MM.1S (cell line): ENCODE measurements at regions not wholly inside any gene's neighbourhood (a gene's known extent, or its start where the extent isn't known, plus 50 kb on each side); places are given as distances from the start of the nearest gene placed in this dataset.

ENCODE experiments used
- EZH2 ChIP-seq: fragments of 300-600 bp; sonication (generic); optimal IDR thresholded peaks from 2 replicates; pipeline ENCODE3; 2017; ENCODE audit warnings: low read depth, mild to moderate bottlenecking, antibody characterized with exemption, low read length, mixed read lengths
- EZH2phosphoT487 ChIP-seq: fragments of 300-600 bp; sonication (generic); IDR thresholded peaks from 2 replicates; pipeline ENCODE4 v1.6.1; 2018; ENCODE audit warnings: antibody characterized with exemption, low read length
- TF ChIP-seq, protein P1 (sequence below): fragments of 300-600 bp; sonication (generic); IDR thresholded peaks from 2 replicates; pipeline ENCODE4 v1.5.1; 2016; ENCODE audit warnings: antibody characterized with exemption, low read length, mixed read lengths

DNA sequence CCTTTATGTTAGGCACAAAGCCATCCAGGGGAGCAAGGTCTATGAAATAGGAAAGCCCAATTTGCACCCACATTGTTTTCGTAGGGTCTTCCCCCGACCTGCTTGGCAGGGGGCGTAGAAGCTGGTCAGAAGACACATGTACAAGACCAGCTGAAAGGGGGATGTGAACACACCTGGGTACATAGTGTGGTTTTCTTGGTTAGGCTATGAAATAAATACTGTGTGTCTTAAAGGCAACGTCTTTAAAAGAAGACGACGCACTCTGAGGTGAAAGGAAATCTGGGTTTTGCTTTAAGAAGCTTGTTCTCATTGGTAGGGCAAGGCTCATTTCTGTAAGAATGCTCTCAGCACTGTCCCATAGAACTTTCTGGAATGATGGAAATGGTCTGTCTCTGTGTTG, 60.0 kb upstream of the KLF7 start:
- TF ChIP-seq, protein P1, sequence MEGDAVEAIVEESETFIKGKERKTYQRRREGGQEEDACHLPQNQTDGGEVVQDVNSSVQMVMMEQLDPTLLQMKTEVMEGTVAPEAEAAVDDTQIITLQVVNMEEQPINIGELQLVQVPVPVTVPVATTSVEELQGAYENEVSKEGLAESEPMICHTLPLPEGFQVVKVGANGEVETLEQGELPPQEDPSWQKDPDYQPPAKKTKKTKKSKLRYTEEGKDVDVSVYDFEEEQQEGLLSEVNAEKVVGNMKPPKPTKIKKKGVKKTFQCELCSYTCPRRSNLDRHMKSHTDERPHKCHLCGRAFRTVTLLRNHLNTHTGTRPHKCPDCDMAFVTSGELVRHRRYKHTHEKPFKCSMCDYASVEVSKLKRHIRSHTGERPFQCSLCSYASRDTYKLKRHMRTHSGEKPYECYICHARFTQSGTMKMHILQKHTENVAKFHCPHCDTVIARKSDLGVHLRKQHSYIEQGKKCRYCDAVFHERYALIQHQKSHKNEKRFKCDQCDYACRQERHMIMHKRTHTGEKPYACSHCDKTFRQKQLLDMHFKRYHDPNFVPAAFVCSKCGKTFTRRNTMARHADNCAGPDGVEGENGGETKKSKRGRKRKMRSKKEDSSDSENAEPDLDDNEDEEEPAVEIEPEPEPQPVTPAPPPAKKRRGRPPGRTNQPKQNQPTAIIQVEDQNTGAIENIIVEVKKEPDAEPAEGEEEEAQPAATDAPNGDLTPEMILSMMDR: no peak
- TF ChIP-seq EZH2: no peak
- no peak for TF ChIP-seq EZH2phosphoT487
